ENCODE measurements at regions not wholly inside any gene's neighbourhood (a gene's known extent, or its start where the extent isn't known, plus 50 kb on each side); places are given as distances from the start of the nearest gene placed in this dataset.

DNA sequence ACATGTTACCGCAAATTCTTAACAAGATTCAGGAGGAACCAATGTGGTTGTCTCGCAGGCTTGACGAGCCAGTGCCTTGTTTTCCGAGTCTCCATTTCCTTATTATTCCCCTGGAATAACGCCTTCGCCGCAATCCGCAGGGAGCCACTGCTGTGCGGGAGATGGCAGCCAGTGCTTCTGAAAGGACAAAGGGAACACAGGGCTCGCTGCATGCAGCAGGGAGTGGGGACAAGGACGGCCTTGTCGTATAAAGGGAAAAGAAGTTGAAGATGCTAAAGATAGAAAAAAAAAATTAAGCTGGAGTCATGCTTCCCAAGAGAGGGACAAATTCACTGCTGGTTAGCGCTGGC is 221.4 kb downstream of the NDUFA10 start (continued):
- TF ChIP-seq KLF17 (tag by site-specific recombination; IDR thresholded peaks at IDR 0.05) (no peak), ZNF529 (tag by site-specific recombination; IDR thresholded peaks at IDR 0.05; ENCODE audit: insufficient replicate concordance) (no peak)

- Histone ChIP-seq H3K4me3 (ENCODE audit: low read depth, low read length) (no peak overlapping the region), H3K4me1 (ENCODE audit: control insufficient read depth, insufficient read depth, low read length) (no peaks in the 10 kb centered on the region), H3K36me3 (ENCODE audit: control insufficient read depth in 2 of 2, insufficient read depth in 1 of 2, low read length in 2 of 2) (no peaks in the 10 kb centered on the region), H3K9me3 (ENCODE audit: control insufficient read depth, insufficient read depth, low read depth, low read length) (no peaks in the 10 kb centered on the region), H3K27ac (ENCODE audit: extremely low read depth, low read depth, low read length) (no peak overlapping the region)
- ChIA-PET POLR2A (no interaction called here), CTCF (no interaction called here)
- TF ChIP-seq ZNF366 (tag by site-specific recombination; conservative IDR thresholded peaks at IDR 0.05), result no peak
- no peak for TF ChIP-seq ZNF350 (tag by site-specific recombination; IDR thresholded peaks at IDR 0.05)
- no peak for TF ChIP-seq ZNF560 (tag by site-specific recombination; IDR thresholded peaks at IDR 0.05; ENCODE audit: borderline replicate concordance)
- no peak for TF ChIP-seq RBAK (tag by site-specific recombination; IDR thresholded peaks at IDR 0.05)
- TF ChIP-seq ZNF544 (tag by site-specific recombination; IDR thresholded peaks at IDR 0.05), result no peak
- TF ChIP-seq MEIS1 (CRISPR knock-in tag; IDR thresholded peaks at IDR 0.05; ENCODE audit: borderline replicate concordance), result no peak
- TF ChIP-seq, protein P1, sequence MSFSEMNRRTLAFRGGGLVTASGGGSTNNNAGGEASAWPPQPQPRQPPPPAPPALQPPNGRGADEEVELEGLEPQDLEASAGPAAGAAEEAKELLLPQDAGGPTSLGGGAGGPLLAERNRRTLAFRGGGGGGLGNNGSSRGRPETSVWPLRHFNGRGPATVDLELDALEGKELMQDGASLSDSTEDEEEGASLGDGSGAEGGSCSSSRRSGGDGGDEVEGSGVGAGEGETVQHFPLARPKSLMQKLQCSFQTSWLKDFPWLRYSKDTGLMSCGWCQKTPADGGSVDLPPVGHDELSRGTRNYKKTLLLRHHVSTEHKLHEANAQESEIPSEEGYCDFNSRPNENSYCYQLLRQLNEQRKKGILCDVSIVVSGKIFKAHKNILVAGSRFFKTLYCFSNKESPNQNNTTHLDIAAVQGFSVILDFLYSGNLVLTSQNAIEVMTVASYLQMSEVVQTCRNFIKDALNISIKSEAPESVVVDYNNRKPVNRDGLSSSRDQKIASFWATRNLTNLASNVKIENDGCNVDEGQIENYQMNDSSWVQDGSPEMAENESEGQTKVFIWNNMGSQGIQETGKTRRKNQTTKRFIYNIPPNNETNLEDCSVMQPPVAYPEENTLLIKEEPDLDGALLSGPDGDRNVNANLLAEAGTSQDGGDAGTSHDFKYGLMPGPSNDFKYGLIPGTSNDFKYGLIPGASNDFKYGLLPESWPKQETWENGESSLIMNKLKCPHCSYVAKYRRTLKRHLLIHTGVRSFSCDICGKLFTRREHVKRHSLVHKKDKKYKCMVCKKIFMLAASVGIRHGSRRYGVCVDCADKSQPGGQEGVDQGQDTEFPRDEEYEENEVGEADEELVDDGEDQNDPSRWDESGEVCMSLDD (tag by site-specific recombination; IDR thresholded peaks at IDR 0.05), result no peak
- TF ChIP-seq, protein P2, sequence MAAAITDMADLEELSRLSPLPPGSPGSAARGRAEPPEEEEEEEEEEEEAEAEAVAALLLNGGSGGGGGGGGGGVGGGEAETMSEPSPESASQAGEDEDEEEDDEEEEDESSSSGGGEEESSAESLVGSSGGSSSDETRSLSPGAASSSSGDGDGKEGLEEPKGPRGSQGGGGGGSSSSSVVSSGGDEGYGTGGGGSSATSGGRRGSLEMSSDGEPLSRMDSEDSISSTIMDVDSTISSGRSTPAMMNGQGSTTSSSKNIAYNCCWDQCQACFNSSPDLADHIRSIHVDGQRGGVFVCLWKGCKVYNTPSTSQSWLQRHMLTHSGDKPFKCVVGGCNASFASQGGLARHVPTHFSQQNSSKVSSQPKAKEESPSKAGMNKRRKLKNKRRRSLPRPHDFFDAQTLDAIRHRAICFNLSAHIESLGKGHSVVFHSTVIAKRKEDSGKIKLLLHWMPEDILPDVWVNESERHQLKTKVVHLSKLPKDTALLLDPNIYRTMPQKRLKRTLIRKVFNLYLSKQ (tag by site-specific recombination; IDR thresholded peaks at IDR 0.05; ENCODE audit: borderline replicate concordance), result no peak
- no peak for TF ChIP-seq ZNF843 (tag by site-specific recombination; IDR thresholded peaks at IDR 0.05)
- no peak for TF ChIP-seq BCL11B (tag by site-specific recombination; IDR thresholded peaks at IDR 0.05; ENCODE audit: low read depth)
- TF ChIP-seq ZNF292 (tag by site-specific recombination; IDR thresholded peaks at IDR 0.05; ENCODE audit: borderline replicate concordance, low read depth), result no peak
- TF ChIP-seq ZNF529 (tag by site-specific recombination; IDR thresholded peaks at IDR 0.05; ENCODE audit: insufficient replicate concordance), result no peak
- TF ChIP-seq SP3 (tag by site-specific recombination; IDR thresholded peaks at IDR 0.05), result no peak
- TF ChIP-seq ZNF792 (tag by site-specific recombination; IDR thresholded peaks at IDR 0.05), result no peak
- TF ChIP-seq EGR2 (tag by site-specific recombination; IDR thresholded peaks at IDR 0.05; ENCODE audit: low read depth), result no peak
- TF ChIP-seq ZNF585B (tag by site-specific recombination; IDR thresholded peaks at IDR 0.05), result no peak
- TF ChIP-seq OSR2 (tag by site-specific recombination; IDR thresholded peaks at IDR 0.05), result no peak
These were observed 221.9 kb downstream of the NDUFA10 start for GRCh38 chr2:239803102-239803765.

GRCh38 chr2:239802185-239802649 is 222.9 kb downstream of the NDUFA10 start:
- ChIA-PET CTCF (interaction anchor here (0.6 kb wide), 1 partner anchor 473 kb away, joined by 3 read pairs; no protein-coding TSS in a partner anchor), POLR2A (no interaction called here)
- Histone ChIP-seq H3K9me3 (ENCODE audit: control insufficient read depth, insufficient read depth, low read depth, low read length) (no peaks in the 10 kb centered on the region), H3K36me3 (ENCODE audit: control insufficient read depth in 2 of 2, insufficient read depth in 1 of 2, low read length in 2 of 2) (no peaks in the 10 kb centered on the region), H3K4me1 (ENCODE audit: control insufficient read depth, insufficient read depth, low read length) (no peaks in the 10 kb centered on the region), H3K4me3 (ENCODE audit: low read depth, low read length) (no peak overlapping the region), H3K27ac (ENCODE audit: extremely low read depth, low read depth, low read length) (no peak overlapping the region)
- no peak for TF ChIP-seq ZNF24 (tag by site-specific recombination; IDR thresholded peaks at IDR 0.05)
- TF ChIP-seq INSM2 (tag by site-specific recombination; IDR thresholded peaks at IDR 0.05), result no peak
- TF ChIP-seq ZNF76 (tag by site-specific recombination; IDR thresholded peaks at IDR 0.05; ENCODE audit: borderline replicate concordance, low read depth), result no peak
- no peak for TF ChIP-seq ZNF184 (tag by site-specific recombination; IDR thresholded peaks at IDR 0.05)
- TF ChIP-seq SALL2 (tag by site-specific recombination; IDR thresholded peaks at IDR 0.05; ENCODE audit: borderline replicate concordance), result no peak
- no peak for TF ChIP-seq ZSCAN5A (tag by site-specific recombination; IDR thresholded peaks at IDR 0.05)

All from HEK293 (cell line).